ENCODE measurements at regions not wholly inside any gene's neighbourhood (a gene's known extent, or its start where the extent isn't known, plus 50 kb on each side); places are given as distances from the start of the nearest gene placed in this dataset.
A peak's percentile ranks its signal among the peaks of the same experiment; 100 is the strongest.

DNA sequence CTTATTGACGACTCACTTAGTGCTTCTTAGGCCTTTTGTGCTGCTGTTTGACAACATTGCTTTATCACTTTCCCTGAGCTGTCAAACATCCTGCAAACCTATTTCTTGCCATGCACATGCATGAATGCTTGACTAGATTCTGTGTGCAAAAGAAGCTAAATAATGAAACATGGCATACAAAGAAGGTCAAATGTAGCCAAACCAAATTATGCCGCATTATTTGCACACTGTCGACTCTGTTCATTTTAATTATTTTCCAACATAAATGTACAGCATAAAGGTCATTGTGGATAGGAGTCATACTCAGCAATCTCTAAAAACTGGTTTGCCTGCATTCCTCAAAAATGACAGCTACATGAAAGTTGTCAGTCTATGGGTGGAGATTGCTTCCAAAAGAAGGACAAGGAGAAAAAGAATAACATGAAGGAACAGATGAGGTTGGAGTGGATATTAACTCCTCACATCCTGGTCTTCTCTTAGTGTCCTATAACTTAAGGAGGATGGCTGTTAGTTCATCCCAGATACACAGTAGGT lies 123.1 kb upstream of the STXBP5 start:
- H3K4me3 Mint-ChIP-seq = no peak overlapping the region
- CTCF ChIA-PET = no interaction called here
- no peak for DNase-seq
- peaks cover 2% of the 10 kb centered on the region for H3K9me3 Mint-ChIP-seq
- H3K36me3 Mint-ChIP-seq (ENCODE audit: low read depth) = no peaks in the 10 kb centered on the region
- no peaks in the 10 kb centered on the region for H3K27me3 Mint-ChIP-seq
- POLR2A ChIA-PET = no interaction called here
- no peak overlapping the region for H3K27ac Mint-ChIP-seq
- H3K4me1 Mint-ChIP-seq = peaks cover 3% of the 10 kb centered on the region

DNA sequence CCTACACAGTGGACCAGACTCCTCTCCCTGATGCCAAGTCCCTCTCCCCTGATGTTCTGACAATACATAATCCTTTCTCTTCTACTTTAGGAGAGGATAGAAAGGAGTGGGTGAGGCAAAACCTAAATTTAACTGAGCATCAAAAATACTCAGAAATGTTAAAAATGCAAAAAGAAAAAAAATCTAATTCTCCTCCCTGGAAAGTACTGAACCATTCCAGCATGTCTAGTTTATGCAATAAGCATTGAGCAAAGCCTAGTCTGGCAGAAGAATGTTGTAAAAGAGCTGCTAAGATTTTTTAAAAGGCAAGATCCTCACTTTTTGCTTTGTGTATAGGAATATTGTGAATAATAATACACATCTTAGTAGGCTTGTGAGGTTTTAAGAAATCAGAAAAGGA lies 116.6 kb upstream of the STXBP5 start:
- no peaks in the 10 kb centered on the region for H3K36me3 Mint-ChIP-seq (ENCODE audit: low read depth)
- no peak overlapping the region for H3K27ac Mint-ChIP-seq
- H3K4me1 Mint-ChIP-seq = peaks cover 3% of the 10 kb centered on the region
- H3K27me3 Mint-ChIP-seq = no peaks in the 10 kb centered on the region
- H3K4me3 Mint-ChIP-seq = no peak overlapping the region
- ChIA-PET POLR2A (no interaction called here), CTCF (no interaction called here)
- H3K9me3 Mint-ChIP-seq = peaks cover 8% of the 10 kb centered on the region
- no peak for DNase-seq

GRCh38 chr6:147088861-147089260 lies 115.4 kb upstream of the STXBP5 start:
- no peak overlapping the region for H3K4me3 Mint-ChIP-seq
- no peaks in the 10 kb centered on the region for H3K36me3 Mint-ChIP-seq (ENCODE audit: low read depth)
- ChIA-PET POLR2A (no interaction called here), CTCF (no interaction called here)
- H3K27me3 Mint-ChIP-seq = no peaks in the 10 kb centered on the region
- H3K9me3 Mint-ChIP-seq = peaks cover 8% of the 10 kb centered on the region
- DNase-seq = no peak
- peaks cover 3% of the 10 kb centered on the region for H3K4me1 Mint-ChIP-seq
- no peak overlapping the region for H3K27ac Mint-ChIP-seq

- CTCF ChIA-PET = no interaction called here
- Mint-ChIP-seq H3K4me1 (no peaks in the 10 kb centered on the region), H3K36me3 (ENCODE audit: low read depth) (no peaks in the 10 kb centered on the region), H3K27me3 (no peaks in the 10 kb centered on the region), H3K9me3 (peaks cover 2% of the 10 kb centered on the region), H3K4me3 (no peak overlapping the region), H3K27ac (no peak overlapping the region)
- no peak for DNase-seq
- POLR2A ChIA-PET = no interaction called here
Observed at GRCh38 chr6:147095316-147095715, 108.9 kb upstream of the STXBP5 start.

- H3K36me3 Mint-ChIP-seq (ENCODE audit: low read depth) = no peaks in the 10 kb centered on the region
- peaks cover 12% of the 10 kb centered on the region for H3K4me1 Mint-ChIP-seq
- CTCF ChIA-PET = no interaction called here
- H3K4me3 Mint-ChIP-seq = no peak overlapping the region
- POLR2A ChIA-PET = no interaction called here
- DNase-seq = no peak
- no peak overlapping the region for H3K27ac Mint-ChIP-seq
- no peaks in the 10 kb centered on the region for H3K27me3 Mint-ChIP-seq
- peaks cover 3% of the 10 kb centered on the region for H3K9me3 Mint-ChIP-seq
Observed at GRCh38 chr6:147099974-147100373, 104.2 kb upstream of the STXBP5 start.

- Mint-ChIP-seq H3K9me3 (peaks cover 4% of the 10 kb centered on the region), H3K4me3 (no peak overlapping the region), H3K36me3 (ENCODE audit: low read depth) (peaks cover 1% of the 10 kb centered on the region), H3K4me1 (peaks cover 22% of the 10 kb centered on the region), H3K27me3 (no peaks in the 10 kb centered on the region), H3K27ac (no peak overlapping the region)
- CTCF ChIA-PET = no interaction called here
- no peak for DNase-seq
- POLR2A ChIA-PET = no interaction called here
Observed at GRCh38 chr6:147103007-147103406, 101.2 kb upstream of the STXBP5 start.

DNA sequence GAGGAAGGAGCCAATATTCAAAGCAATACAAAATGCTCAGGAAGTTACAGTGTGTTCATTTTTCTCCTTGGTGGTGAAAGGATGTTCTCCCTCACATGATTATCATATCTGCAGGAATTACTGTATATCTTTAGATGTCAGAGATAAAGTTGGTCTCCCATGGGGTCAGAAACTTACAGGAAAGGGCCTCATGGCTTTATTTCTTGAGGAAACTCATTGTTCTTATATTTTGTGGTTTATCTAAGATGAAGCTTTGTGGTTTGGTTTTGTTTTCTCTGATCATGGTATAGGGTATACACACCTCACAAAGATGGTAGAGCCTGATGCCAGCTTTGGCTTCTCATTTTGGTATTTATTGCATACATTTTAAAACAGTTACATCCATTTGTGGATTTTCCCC lies 100.5 kb upstream of the STXBP5 start:
- Mint-ChIP-seq H3K4me3 (no peak overlapping the region), H3K27me3 (no peaks in the 10 kb centered on the region), H3K9me3 (peaks cover 4% of the 10 kb centered on the region), H3K4me1 (peaks cover 27% of the 10 kb centered on the region), H3K36me3 (ENCODE audit: low read depth) (peaks cover 3% of the 10 kb centered on the region), H3K27ac (peak overlapping the region; percentile 41)
- CTCF ChIA-PET = no interaction called here
- DNase-seq = no peak
- POLR2A ChIA-PET = no interaction called here

DNA sequence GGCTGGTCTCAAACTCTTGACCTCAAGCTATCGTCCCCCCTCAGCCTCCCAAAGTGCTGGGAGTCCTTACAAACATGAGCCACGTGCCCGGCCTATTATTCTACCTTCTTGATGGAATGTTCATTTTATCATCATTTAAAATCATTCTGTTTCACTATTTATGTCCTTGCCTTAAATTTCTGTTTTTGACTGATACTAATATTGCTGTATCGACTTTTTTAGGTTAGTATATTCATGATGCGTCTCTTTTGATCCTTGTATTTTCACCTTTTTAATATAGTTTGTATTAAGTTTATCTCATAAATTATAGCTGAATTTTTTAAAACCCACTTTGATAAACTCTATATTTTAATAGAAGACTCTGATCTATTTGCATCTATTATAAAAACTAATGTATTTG lies 98.4 kb upstream of the STXBP5 start:
- peaks cover 13% of the 10 kb centered on the region for H3K9me3 Mint-ChIP-seq
- H3K4me3 Mint-ChIP-seq = no peak overlapping the region

DNA sequence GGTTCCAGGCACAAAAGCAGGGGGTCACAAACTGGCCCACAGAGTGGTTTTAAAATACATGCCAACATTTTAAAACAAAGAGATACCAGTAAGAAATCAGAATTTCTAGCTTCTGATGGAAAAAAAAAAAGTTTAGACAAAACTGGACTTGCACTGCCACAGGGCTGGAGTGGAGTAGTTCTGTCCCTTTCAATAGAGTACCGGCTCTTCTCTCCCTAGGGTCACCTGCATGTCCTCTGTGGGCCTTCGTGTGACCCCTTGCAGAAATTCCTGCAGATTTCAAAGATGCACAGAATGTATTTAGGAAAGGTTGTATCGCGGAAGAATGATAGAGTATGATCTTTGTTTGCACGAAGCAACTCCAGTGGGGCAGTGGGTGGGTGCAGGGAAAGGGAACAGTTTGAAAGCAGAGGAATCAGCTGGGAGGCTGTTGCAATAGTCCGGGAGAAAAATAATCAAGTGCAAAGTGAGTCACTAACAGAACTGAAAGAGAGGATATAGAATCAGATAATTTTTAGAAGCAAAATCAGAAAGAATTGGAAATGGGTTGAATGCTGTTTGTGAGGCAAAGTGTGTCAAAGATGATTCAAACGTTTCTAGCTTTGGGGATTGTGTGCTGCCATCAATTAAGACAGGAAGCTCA lies 97.3 kb upstream of the STXBP5 start:
- no peak overlapping the region for H3K4me3 Mint-ChIP-seq
- ChIA-PET CTCF (interaction anchor here (0.7 kb wide), 1 partner anchor 9 kb away, joined by 3 read pairs; no protein-coding TSS in a partner anchor), POLR2A (no interaction called here)

More for the DNA sequence above, 98.4 kb upstream of the STXBP5 start:
- POLR2A ChIA-PET = no interaction called here
- DNase-seq = no peak
- no peak overlapping the region for H3K27ac Mint-ChIP-seq
- CTCF ChIA-PET = no interaction called here
- no peaks in the 10 kb centered on the region for H3K27me3 Mint-ChIP-seq
- peaks cover 42% of the 10 kb centered on the region for H3K4me1 Mint-ChIP-seq
- H3K36me3 Mint-ChIP-seq (ENCODE audit: low read depth) = peaks cover 9% of the 10 kb centered on the region

GRCh38 chr6:147108259-147108910 lies 95.8 kb upstream of the STXBP5 start:
- no peak for DNase-seq
- CTCF ChIA-PET = interaction anchor here (0.7 to 2.3 kb wide), 2 partner anchors 14 to 1282 kb away, joined by 3 to 5 read pairs; no protein-coding TSS in a partner anchor
- Mint-ChIP-seq H3K27me3 (no peaks in the 10 kb centered on the region), H3K4me3 (no peak overlapping the region), H3K4me1 (peaks cover 42% of the 10 kb centered on the region), H3K36me3 (ENCODE audit: low read depth) (peaks cover 9% of the 10 kb centered on the region), H3K9me3 (peaks cover 10% of the 10 kb centered on the region), H3K27ac (no peak overlapping the region)
- POLR2A ChIA-PET = no interaction called here

More for the DNA sequence above, 97.3 kb upstream of the STXBP5 start:
- Mint-ChIP-seq H3K27me3 (no peaks in the 10 kb centered on the region), H3K4me1 (peaks cover 45% of the 10 kb centered on the region), H3K9me3 (peaks cover 13% of the 10 kb centered on the region), H3K27ac (peak overlapping the region; percentile 31), H3K36me3 (ENCODE audit: low read depth) (peaks cover 9% of the 10 kb centered on the region)
- no peak for DNase-seq

DNA sequence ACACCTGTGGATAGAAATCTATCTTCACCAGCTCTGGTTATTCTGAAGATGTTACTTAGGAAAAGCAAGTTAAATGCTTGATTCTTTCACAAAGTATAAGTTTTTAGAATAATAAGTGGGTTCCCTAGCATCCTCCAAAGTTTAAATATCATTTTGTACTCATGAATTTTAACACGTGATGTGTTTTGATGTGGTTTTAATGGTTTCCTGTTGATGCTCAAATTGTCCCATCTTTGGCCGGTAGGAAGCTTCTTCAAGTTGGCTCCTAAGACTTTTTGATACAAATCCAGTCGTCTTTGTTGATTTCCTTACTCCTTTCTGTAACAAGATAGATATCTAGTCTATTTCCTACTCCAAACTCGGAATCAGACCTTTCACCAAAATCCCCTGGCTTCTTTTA lies 94.5 kb upstream of the STXBP5 start:
- peak overlapping the region; percentile 65 for H3K27ac Mint-ChIP-seq
- peak; percentile 7 for DNase-seq
- no peaks in the 10 kb centered on the region for H3K27me3 Mint-ChIP-seq
- peaks cover 32% of the 10 kb centered on the region for H3K4me1 Mint-ChIP-seq
- ChIA-PET POLR2A (no interaction called here), CTCF (interaction anchor here (2.3 kb wide), 1 partner anchor 12 kb away, joined by 5 read pairs; no protein-coding TSS in a partner anchor)
- no peak overlapping the region for H3K4me3 Mint-ChIP-seq
- peaks cover 9% of the 10 kb centered on the region for H3K36me3 Mint-ChIP-seq (ENCODE audit: low read depth)
- peaks cover 10% of the 10 kb centered on the region for H3K9me3 Mint-ChIP-seq

DNA sequence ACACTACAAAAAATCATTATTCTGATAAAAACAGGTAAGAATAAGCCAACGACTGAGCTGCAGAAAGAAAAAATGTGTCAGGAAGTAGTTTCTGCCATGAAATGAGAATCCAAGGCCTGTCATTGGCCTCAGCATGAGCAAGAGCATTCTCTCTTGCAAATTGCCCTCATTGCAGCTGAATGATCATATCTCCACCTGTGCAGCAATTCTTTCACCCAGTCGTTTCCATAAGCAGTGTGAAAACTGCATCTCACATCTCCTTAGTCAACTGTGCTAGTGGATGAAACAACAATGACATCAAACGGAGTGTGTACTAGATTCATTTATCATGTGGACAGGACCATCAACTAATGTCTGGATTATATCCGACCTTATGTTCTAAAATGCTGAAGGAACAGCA lies 88.2 kb upstream of the STXBP5 start:
- Mint-ChIP-seq H3K9me3 (peaks cover 4% of the 10 kb centered on the region), H3K4me1 (peaks cover 2% of the 10 kb centered on the region), H3K27me3 (no peaks in the 10 kb centered on the region), H3K27ac (no peak overlapping the region), H3K36me3 (ENCODE audit: low read depth) (no peaks in the 10 kb centered on the region), H3K4me3 (no peak overlapping the region)
- no peak for DNase-seq
- POLR2A ChIA-PET = no interaction called here
- CTCF ChIA-PET = interaction anchor here (1.2 kb wide), 1 partner anchor 9 kb away, joined by 3 read pairs; no protein-coding TSS in a partner anchor

GRCh38 chr6:147117011-147117410 lies 87.2 kb upstream of the STXBP5 start:
- Mint-ChIP-seq H3K36me3 (ENCODE audit: low read depth) (no peaks in the 10 kb centered on the region), H3K4me1 (no peaks in the 10 kb centered on the region), H3K27me3 (no peaks in the 10 kb centered on the region), H3K27ac (no peak overlapping the region), H3K4me3 (no peak overlapping the region), H3K9me3 (peaks cover 4% of the 10 kb centered on the region)
- ChIA-PET POLR2A (no interaction called here), CTCF (interaction anchor here (1.2 kb wide), 1 partner anchor 10 kb away, joined by 3 read pairs; no protein-coding TSS in a partner anchor)
- no peak for DNase-seq

All from activated CD4-positive, alpha-beta T cell treated with anti-CD3 and anti-CD28 coated beads, Interleukin-2, amount 10 ng/mL, durations not matched to agents 7 days and 5 days (primary cell).